H54 (cell line): ENCODE measurements at regions not wholly inside any gene's neighbourhood (a gene's known extent, or its start where the extent isn't known, plus 50 kb on each side); places are given as distances from the start of the nearest gene placed in this dataset.

Experiments used
- DNase-seq: peaks from one replicate; pipeline ENCODE4 v3.0.0; 2011; ENCODE audit warnings: low spot score, mixed read lengths; ENCODE audit not compliant: insufficient read length
- FAIRE-seq: peaks from 3 replicates; lab custom pipeline; 2011; peaks lifted over from hg19 to GRCh38; lab: Jason Lieb, UNC
- POLR2A ChIP-seq: IDR thresholded peaks from 2 replicates; pipeline ENCODE4 v1.6.1; 2011; ENCODE audit warnings: low read depth, mild to moderate bottlenecking, low read length

DNA sequence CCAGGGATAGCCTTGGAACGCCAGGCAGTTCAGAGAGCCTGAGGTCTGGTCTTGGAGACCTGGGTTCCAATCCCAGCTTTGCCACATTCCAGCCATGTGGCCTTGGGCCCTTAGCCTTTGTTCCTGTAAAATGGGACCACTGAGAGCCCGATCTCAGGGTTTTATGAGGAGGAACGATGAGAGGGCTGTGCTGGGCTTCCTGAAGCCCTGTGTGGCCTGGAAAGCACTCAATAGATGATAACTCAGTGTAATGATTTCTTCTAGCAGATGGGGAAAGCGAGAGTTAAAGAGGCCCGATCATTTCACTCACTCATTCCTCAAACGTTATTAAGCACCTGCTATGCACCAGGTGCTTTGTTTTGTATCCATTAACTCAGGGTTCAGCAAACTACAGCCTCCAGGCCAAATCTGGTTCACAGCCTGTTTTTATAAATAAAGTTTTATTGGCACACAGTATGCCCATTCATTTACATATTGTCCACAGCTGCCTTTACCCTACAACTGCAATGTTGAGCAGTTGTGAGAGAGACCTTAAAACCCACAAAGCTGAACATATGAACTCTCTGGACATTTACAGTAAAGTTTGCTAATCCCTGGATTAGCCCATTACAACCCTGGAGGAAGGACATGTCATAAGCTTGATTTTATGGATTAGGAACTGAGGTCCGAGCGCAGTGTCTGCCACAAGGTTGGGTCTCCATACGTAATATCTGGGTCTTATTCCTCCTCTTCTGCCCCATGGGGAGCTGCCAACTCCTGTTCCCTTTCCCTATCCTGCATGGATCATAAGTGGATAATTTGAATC lies 90.4 kb downstream of the CEBPB start:
- DNase-seq, result no peak
- no peak for TF ChIP-seq POLR2A
- FAIRE-seq, result no peak

DNA sequence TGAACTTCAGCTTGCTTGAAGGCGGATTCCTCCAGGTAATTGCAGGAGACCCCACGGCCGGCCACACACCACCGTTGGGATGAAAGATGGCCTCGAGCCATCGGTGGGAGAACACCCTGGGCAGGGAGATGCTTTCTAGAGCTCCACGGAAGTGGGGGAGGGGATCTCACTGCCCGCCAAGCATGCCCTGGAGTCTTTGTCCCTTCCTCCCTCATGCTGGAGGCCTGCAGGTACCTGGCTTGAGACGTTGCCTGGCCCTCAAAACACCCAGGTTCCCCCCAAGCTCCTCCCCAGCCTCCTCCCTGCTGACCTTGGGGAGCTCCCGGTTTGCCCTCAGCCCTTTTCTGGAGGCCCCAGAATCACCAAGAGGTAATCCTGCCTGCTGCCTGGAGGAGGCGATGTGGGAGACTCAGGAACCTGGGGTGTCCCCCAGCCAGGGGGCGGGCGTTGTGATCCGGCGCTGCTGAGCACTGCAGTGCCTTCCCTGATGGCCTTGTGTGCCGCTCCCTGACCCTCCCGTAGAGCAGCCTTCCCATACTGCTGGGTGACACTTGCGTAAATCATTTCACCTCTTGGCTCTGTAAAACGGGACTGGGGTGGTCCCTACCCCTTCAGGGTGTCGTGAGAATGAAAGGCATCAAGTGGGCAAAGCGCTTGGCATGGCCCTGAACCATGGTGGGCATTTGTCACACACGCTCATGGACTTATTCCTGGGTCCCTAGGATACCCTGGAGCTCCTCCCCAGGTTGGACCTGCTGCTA lies 91.4 kb downstream of the CEBPB start:
- no peak for FAIRE-seq

DNA sequence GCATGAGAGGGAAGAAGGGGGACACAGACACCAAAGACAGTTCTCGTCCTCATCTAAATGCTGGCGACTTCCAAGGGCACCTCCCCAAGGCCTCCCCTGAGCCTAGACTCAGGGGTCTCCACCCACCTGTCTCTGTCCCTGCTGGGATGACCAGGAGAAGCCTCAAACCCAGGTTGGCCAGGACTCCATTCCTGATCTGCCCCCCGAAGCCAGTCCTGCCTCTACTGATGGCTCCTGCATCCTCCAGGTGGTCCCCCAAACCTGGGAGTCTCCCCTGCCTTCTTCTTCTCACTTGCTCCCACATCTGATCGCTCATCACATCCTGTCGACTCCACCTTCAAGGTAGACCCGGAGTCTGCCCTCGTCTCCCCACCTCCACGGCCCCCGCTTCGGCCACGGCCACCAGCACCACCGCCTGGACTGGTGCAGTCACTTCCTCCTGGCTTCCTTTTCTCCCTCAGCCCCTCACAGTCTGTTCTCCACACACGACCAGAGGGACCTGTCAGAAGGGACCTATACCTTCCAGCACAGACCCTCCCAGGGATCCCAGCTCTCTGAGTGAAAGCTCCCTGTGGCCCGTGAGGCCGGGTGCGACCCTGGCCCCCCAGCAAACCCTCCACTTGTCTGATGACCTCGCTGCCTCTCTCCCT lies 92.1 kb downstream of the CEBPB start:
- FAIRE-seq, result no peak
- no peak for DNase-seq
- TF ChIP-seq POLR2A, result no peak

More for the DNA sequence above, 91.4 kb downstream of the CEBPB start:
- TF ChIP-seq POLR2A, result no peak
- no peak for DNase-seq

DNA sequence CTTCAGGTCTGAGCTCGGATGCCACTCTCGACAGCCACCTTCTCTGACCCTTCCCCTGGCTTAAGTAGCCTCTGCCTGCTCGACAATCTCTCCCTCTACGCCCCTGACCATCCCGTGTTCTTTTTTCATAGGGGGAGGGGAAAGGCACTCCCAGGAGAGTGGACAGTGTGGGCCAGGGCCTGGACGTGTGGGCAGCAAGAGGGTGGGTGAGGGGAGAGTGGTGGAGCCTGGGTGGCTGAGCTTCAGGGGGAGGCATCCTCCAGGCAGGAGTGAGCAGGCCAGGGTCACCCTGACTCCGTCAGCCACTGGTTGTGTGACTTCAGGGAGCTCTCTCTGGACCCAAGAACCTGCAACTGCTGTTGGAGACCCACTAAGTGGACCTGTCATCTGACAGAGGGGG lies 92.7 kb downstream of the CEBPB start:
- no peak for TF ChIP-seq POLR2A
- no peak for FAIRE-seq
- DNase-seq, result no peak

DNA sequence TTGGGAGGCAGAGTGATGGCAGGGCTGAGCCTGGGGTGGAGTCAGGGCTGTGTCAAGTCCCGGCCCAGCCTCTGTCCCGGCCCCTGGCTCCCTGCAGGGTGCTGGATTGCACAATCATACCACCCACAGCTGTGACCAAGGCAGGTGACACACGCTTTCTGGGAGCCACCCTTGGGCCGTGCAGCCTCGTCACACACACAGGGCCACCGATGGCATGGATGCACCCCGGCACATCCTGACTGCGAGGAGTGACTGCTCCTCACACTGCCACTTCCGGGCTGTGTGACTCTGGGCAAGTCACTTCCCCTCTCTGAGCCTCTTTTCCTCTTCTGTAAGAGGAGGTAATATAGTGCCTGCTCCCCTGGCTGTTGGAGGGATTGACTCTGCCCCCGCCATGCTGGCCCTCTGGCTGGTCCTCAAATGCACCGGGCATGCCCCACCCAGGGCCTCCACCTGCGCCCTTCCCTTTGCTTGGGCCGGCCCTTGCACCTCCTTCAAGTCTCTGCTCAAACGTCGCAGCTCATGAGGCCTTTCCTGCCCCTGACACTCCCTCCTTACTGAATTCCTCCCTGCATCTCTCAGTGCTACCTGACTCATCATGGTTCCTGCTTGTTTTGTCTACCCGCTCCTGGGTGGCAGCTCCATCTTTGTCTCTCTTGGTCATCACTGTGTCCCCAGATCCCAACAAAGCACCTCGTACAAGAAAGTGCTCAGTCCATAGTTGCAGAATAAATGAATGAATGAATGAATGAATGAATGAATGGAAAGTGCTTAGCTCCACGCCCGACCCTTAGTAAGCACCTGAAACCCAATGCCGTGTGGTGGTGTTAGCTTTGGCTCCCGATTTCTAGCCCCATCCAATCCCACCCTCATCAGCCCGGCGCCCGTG lies 93.5 kb downstream of the CEBPB start:
- DNase-seq (peak; percentile 78), FAIRE-seq (no peak)
- TF ChIP-seq POLR2A, result no peak

DNA sequence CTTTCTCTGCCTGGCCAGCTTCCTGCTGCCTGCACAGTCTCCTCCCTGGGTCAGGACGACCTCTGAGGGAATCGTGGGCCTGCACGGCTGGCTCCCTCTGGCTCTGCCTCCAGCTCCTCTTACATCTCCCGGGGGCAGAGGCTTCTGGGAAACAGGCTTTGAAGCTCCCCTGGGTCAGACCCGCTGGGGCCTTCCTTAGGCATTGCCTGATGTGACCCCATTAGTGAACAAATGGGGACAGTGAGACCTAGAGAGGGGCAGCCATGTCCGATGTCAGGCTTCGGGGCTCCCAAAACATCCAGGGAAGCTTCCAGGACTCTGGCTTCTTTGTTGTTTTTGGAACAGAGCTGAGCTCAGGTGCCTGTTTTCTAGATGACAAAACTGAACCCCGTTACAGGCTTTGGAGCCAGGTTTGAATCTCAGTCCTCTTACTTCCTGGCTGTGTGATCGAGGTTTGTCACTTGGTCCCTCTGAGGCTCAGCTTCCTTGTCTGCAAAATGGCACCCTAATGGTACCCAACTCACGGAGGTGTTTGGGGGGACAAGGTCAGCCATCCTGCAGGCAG lies 94.3 kb downstream of the CEBPB start:
- FAIRE-seq, result no peak

DNA sequence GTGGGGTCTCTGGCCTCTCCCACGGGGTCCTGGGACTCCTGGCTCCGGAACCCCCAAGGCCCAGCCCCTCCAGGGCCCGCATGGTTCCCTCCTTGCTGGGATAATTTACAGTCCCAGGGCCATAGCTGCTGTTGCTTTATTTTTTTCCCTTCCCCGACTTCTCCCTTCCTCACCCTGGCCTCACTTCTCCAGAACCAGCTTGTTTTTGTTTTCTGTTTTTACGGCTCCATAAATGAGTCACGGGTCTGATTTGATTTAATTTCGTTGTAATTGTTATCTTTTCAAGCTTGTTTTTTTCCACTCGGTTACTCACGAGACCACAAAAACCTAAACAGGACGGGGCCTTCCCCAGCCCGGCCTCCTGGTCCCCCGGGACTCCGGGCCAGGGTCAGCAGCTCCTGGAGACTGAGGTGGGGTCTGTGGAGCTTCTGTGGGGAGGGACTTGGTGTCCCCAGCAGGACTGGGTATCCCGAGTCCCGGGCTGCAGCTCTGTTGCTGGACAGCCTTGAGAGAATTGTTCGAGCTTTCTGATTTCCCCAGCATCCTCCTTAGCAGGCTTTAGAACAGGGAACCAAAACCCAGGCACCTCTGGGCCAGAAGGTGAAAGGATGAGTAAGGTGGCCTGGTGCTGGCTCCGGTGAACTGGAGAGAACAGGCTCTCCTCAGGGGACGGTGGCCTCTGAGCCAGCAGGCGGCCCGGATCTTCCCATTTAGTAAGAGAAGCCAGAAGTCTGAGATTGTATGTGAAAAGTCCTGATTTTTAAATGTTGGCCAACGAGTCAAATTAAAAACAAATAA lies 94.9 kb downstream of the CEBPB start:
- DNase-seq (no peak), FAIRE-seq (no peak)
- TF ChIP-seq POLR2A, result no peak

More for the DNA sequence above, 94.3 kb downstream of the CEBPB start:
- no peak for DNase-seq
- TF ChIP-seq POLR2A, result no peak

DNA sequence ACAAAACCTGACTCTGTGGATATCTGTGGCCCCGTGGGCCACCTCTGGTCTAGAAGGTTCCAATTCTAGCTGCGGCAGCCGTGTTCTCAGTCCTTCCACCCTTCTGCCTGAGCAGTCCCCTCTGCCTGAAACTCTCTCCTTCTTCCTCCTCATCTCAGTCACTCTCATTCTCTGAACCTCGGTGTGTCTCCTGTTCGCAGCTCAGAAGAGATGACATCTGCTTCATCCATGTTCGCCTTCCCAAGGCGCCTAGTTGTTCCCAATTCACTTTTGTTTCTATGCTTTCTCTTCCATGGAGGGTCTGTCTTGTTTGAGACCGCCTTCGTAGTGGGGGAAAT lies 95.5 kb downstream of the CEBPB start:
- TF ChIP-seq POLR2A, result no peak
- DNase-seq (no peak), FAIRE-seq (no peak)

DNA sequence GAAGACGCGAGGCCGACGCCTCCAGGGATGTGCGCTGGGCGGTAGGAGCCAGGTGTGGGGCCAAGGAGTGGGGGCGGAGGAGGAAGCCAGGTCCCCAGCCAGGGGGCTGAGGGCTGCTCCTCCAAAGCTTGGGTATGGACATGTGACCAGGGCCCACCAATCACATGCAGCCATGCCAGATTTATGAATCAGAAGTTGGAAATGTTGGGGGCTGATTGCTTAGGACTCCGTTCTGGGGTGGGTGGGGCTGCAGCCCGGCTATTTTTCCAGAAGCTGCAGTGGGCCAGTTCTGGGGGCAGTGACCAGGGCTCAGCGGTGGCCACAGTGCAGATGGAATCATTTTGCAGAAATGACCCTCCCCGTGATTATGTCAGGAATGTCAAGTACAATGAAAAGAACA lies 96.0 kb downstream of the CEBPB start:
- FAIRE-seq (no peak), DNase-seq (peak; percentile 73)
- no peak for TF ChIP-seq POLR2A

DNA sequence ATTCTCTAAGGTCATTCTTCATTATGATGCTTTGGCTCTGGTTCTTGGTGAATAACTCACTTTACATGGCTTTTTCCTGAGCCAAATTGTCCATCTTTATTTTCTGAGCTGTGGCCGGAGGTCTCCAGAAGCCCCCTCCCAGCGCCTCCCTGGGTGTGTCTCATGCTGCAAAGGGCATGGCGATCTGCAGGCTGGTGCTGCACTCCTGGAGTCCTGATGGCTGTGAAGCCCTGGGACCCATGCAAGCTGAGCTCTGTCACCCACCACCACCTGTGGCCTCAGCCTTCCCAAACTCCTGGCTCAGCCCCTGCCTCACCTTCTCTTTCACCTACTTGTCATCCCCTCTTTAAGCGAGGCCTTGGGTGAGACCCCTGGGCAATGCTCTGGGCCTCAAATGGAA lies 96.9 kb downstream of the CEBPB start:
- no peak for FAIRE-seq
- no peak for DNase-seq
- TF ChIP-seq POLR2A, result no peak

DNA sequence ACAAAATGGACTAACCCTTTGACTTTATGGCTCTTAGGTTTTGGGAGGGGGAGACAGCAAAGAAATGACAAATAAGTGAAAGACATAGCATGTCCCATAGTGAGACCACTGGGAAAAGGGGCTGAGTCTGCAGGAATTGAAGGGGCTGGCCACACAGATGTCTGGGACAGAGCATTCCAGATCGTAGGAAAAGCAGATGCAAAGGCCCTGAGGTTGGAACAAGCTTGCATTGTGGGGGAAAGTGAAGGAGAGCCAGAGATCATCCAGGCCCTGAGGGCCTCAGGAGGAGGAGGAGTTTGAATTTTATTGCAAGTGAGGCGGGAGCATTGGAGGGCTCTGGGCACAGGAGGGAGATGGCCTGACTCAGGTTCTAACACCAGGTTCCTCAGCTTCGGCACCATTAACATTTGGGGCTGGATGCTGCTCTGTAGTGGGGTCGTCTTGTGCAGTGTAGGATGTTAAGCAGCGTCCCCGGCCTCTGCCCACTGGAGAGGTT lies 97.5 kb downstream of the CEBPB start:
- DNase-seq (no peak), FAIRE-seq (no peak)
- no peak for TF ChIP-seq POLR2A

DNA sequence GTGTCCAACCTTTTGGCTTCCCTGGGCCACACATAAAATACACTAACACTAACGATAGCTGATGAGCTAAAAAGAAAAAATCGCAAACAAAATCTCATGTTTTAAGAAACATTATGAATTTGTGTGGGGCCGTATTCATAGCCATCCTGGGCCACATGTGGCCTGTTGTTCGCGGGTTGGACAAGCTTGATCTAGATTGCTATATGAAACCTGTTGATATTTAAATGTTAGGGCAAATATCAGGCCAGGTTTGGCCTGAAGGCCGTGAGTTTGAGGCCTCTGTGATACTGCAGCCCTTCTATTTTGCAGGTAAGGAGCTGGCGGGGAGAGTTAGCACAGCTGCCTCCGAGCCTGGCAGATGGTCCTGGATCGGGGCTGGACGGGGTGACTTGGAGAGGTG lies 99.0 kb downstream of the CEBPB start:
- FAIRE-seq (no peak), DNase-seq (no peak)

DNA sequence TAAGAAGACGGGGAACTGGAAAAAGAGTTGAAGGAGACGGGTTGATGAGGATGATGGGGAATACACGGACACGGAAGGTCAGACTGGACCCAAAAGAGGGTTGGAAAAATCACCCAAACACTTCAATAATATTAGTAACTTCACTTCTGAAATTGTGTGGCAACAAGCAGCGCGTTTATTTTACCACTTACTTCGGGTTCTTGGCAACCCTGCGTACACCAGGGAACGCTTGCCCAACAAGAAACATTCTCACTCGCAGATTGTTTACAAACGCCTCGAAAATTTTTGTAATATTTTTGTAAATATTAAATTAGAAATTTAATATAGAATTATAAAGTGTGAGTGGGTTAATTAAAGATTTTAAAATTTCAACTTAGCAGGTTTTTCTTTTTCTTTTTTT lies 99.5 kb downstream of the CEBPB start:
- TF ChIP-seq POLR2A, result no peak
- DNase-seq (no peak), FAIRE-seq (no peak)

More for the DNA sequence above, 99.0 kb downstream of the CEBPB start:
- TF ChIP-seq POLR2A, result no peak
